Hepatocyte (in vitro differentiated cells): ENCODE measurements at regions not wholly inside any gene's neighbourhood (a gene's known extent, or its start where the extent isn't known, plus 50 kb on each side); places are given as distances from the start of the nearest gene placed in this dataset.
A peak's percentile ranks its signal among the peaks of the same experiment; 100 is the strongest.

Experiments
- DNase-seq: peaks from one replicate; pipeline ENCODE4 v3.0.0-alpha.2; 2016; ENCODE audit warnings: low spot score
- H2AFZ ChIP-seq: fragments of 200-600 bp; sonication (generic); 2 replicates; pipeline ENCODE4 v1.6.0; 2016; ENCODE audit warnings: antibody characterized with exemption, mild to moderate bottlenecking
- H3K27ac ChIP-seq: fragments of 200-600 bp; sonication (generic); 2 replicates; pipeline ENCODE4 v1.5.1; 2016; ENCODE audit warnings: mild to moderate bottlenecking
- H3K27me3 ChIP-seq: fragments of 200-600 bp; sonication (generic); 2 replicates; pipeline ENCODE4 v1.6.1; 2016
- H3K36me3 ChIP-seq: fragments of 200-600 bp; sonication (generic); replicated peaks from 2 replicates; pipeline ENCODE4 v1.5.1; 2016; ENCODE audit warnings: low read depth; ENCODE audit not compliant: insufficient read depth
- H3K4me1 ChIP-seq: fragments of 200-600 bp; sonication (generic); 2 replicates; pipeline ENCODE4 v1.5.1; 2016; ENCODE audit warnings: mild to moderate bottlenecking, moderate library complexity; ENCODE audit not compliant: insufficient read depth
- H3K4me2 ChIP-seq: fragments of 200-600 bp; sonication (generic); 2 replicates; pipeline ENCODE4 v1.6.0; 2016
- H3K4me3 ChIP-seq: fragments of 200-600 bp; sonication (generic); 2 replicates; pipeline ENCODE4 v1.5.1; 2016; ENCODE audit warnings: mild to moderate bottlenecking
- H3K79me2 ChIP-seq: fragments of 200-600 bp; sonication (generic); 2 replicates; pipeline ENCODE4 v1.6.0; 2017; ENCODE audit warnings: mild to moderate bottlenecking
- H3K9me2 ChIP-seq: fragments of 200-600 bp; sonication (generic); replicated peaks from 2 replicates; pipeline ENCODE4 v1.6.0; 2017; ENCODE audit warnings: mild to moderate bottlenecking; ENCODE audit not compliant: insufficient read depth
- H3K9me3 ChIP-seq: fragments of 200-600 bp; sonication (generic); 2 replicates; pipeline ENCODE4 v1.5.1; 2016; ENCODE audit warnings: low read depth, mild to moderate bottlenecking
- H4K20me1 ChIP-seq: fragments of 200-600 bp; sonication (generic); 2 replicates; pipeline ENCODE4 v1.6.0; 2016; ENCODE audit warnings: mild to moderate bottlenecking; ENCODE audit not compliant: insufficient read depth, poor library complexity, severe bottlenecking
- EZH2 ChIP-seq: fragments of 200-600 bp; sonication (generic); IDR thresholded peaks from 2 replicates; pipeline ENCODE4 v1.6.1; 2016; ENCODE audit warnings: antibody characterized with exemption, mild to moderate bottlenecking, borderline replicate concordance
- EZH2phosphoT487 ChIP-seq: fragments of 200-600 bp; sonication (generic); IDR thresholded peaks from one replicate; pipeline ENCODE4 v1.6.1; 2018; ENCODE audit warnings: antibody characterized with exemption, mild to moderate bottlenecking, low read depth, moderate library complexity; ENCODE audit not compliant: unreplicated experiment, severe bottlenecking
- WGBS: methylation state at CpG from one replicate; pipeline ENCODE4 v1.1.6; 2016; ENCODE audit warnings: low lambda C conversion rate; ENCODE audit errors: missing lambda C conversion rate; 5-methylcytosine and 5-hydroxymethylcytosine counted together
- TF ChIP-seq, protein P1 (sequence below): fragments of 200-600 bp; sonication (generic); IDR thresholded peaks from 2 replicates; pipeline ENCODE4 v1.5.1; 2016; ENCODE audit warnings: antibody characterized with exemption, mild to moderate bottlenecking; ENCODE audit not compliant: poor library complexity

DNA sequence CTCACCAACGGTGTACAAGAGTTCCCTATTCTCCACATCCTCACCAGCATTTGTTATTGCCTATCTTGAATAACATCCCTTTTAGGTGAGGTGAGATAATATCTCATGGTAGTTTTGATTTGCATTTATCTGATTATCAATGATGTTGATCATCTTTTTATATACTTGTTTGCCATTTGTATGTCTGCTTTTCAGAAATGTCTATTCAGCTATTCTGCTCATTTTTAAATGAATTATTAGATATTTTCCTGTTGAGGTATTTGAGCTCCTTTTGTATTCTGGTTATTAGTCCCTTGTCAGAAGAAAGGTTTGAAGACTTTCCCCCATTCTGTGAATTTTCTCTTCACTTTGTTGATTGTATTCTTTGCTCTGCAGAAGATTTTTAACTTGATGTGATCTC is 695.5 kb upstream of the DDX18 start:
- no peaks in the 10 kb centered on the region for H3K9me3 ChIP-seq
- 86% methylated on average over 1 of the region's 1 CpG for WGBS
- TF ChIP-seq, protein P1, sequence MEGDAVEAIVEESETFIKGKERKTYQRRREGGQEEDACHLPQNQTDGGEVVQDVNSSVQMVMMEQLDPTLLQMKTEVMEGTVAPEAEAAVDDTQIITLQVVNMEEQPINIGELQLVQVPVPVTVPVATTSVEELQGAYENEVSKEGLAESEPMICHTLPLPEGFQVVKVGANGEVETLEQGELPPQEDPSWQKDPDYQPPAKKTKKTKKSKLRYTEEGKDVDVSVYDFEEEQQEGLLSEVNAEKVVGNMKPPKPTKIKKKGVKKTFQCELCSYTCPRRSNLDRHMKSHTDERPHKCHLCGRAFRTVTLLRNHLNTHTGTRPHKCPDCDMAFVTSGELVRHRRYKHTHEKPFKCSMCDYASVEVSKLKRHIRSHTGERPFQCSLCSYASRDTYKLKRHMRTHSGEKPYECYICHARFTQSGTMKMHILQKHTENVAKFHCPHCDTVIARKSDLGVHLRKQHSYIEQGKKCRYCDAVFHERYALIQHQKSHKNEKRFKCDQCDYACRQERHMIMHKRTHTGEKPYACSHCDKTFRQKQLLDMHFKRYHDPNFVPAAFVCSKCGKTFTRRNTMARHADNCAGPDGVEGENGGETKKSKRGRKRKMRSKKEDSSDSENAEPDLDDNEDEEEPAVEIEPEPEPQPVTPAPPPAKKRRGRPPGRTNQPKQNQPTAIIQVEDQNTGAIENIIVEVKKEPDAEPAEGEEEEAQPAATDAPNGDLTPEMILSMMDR = no peak
- no peak for TF ChIP-seq EZH2
- TF ChIP-seq EZH2phosphoT487 = no peak

DNA sequence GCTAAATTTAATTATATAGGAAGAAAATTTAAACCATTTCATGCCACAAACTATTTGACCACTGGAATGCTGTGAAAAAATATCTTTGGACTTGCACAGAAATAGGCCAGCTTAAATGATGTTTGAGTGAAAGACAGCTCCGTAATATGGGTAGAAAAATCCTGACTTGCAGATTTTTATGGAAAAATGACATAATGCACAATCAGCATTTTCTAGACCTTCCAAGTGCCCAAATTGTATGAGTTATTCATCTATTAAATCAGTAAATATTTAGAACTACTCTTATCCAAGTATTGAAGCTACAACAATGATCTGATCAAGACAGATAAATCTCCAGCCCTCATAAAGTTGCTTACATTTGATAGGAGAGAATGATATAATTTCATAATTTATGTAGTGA is 691.1 kb upstream of the DDX18 start:
- no peaks in the 10 kb centered on the region for H3K9me2 ChIP-seq
- no peaks in the 10 kb centered on the region for H3K36me3 ChIP-seq
- WGBS = 100% methylated on average over 1 of the region's 1 CpG

More for the DNA sequence above, 695.5 kb upstream of the DDX18 start:
- DNase-seq = no peak
- H3K4me2 ChIP-seq = no peak overlapping the region
- no peak overlapping the region for H2AFZ ChIP-seq
- no peaks in the 10 kb centered on the region for H4K20me1 ChIP-seq
- no peaks in the 10 kb centered on the region for H3K4me1 ChIP-seq
- no peak overlapping the region for H3K27ac ChIP-seq
- no peaks in the 10 kb centered on the region for H3K36me3 ChIP-seq
- H3K9me2 ChIP-seq = no peaks in the 10 kb centered on the region
- H3K4me3 ChIP-seq = no peak overlapping the region
- H3K27me3 ChIP-seq = no peaks in the 10 kb centered on the region
- no peaks in the 10 kb centered on the region for H3K79me2 ChIP-seq

DNA sequence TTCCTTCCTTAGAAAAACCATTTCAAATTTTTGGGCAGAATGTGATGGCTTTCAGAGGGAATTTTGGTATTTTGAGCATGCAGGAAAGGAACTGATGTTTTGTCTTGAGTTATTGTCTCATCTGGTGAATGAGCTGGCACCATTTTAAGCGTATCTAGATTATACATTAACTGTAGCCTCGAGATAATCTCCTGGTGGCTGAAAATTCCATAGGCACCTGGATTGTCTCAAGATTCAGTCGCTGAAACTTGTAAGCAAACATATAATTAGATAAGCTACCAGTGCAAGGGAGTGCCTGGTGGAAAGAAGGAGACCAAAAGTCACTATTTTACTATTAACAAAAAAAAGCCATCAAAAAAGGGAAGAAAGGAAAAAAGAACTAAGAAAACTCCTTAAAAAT is 687.8 kb upstream of the DDX18 start:
- peak overlapping the region; percentile 81 for H3K27ac ChIP-seq
- no peaks in the 10 kb centered on the region for H3K27me3 ChIP-seq
- H2AFZ ChIP-seq = peak overlapping the region; percentile 10
- H3K9me2 ChIP-seq = no peaks in the 10 kb centered on the region
- WGBS = 4% methylated on average over 3 of the region's 3 CpGs
- TF ChIP-seq EZH2phosphoT487 = no peak
- no peak for TF ChIP-seq EZH2
- TF ChIP-seq, protein P1 = no peak
- DNase-seq = peak; percentile 19
- peaks cover 26% of the 10 kb centered on the region for H3K4me1 ChIP-seq
- H3K4me3 ChIP-seq = no peak overlapping the region
- no peak overlapping the region for H3K4me2 ChIP-seq
- H3K9me3 ChIP-seq = no peaks in the 10 kb centered on the region
- no peaks in the 10 kb centered on the region for H3K79me2 ChIP-seq
- no peaks in the 10 kb centered on the region for H3K36me3 ChIP-seq
- no peaks in the 10 kb centered on the region for H4K20me1 ChIP-seq

More for the DNA sequence above, 691.1 kb upstream of the DDX18 start:
- Histone ChIP-seq H4K20me1 (no peaks in the 10 kb centered on the region), H3K27me3 (no peaks in the 10 kb centered on the region), H3K9me3 (no peaks in the 10 kb centered on the region), H3K27ac (no peak overlapping the region), H3K79me2 (no peaks in the 10 kb centered on the region), H3K4me3 (no peak overlapping the region), H2AFZ (no peak overlapping the region), H3K4me1 (peaks cover 16% of the 10 kb centered on the region), H3K4me2 (no peak overlapping the region)
- DNase-seq = no peak
- TF ChIP-seq EZH2phosphoT487 (no peak), EZH2 (no peak)
- TF ChIP-seq, protein P1 = no peak

DNA sequence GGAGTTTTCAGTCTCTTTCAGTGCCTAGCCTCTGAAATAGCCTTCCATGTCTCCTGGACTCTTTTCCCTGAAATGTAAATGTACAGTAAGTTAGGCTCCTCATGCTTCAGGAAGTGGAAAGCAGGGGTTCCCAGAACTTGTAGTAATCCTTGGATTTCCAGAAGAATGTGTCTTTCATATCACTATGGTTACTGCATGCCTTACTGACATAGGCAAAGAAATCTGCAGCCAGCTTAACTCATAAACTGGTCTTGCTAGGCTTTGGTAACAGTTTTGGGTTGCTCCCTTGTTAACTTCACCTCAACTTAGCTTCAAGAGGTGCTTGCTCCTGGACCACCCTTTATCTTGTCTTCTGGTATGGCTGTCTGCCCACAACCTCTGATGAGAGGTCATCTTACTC is 686.8 kb upstream of the DDX18 start:
- no peaks in the 10 kb centered on the region for H3K79me2 ChIP-seq
- no peaks in the 10 kb centered on the region for H3K9me3 ChIP-seq
- no peaks in the 10 kb centered on the region for H3K9me2 ChIP-seq
- H3K4me3 ChIP-seq = no peak overlapping the region
- peak overlapping the region; percentile 19 for H3K4me2 ChIP-seq
- DNase-seq = peak; percentile 58
- H3K36me3 ChIP-seq = no peaks in the 10 kb centered on the region
- no peak overlapping the region for H2AFZ ChIP-seq
- TF ChIP-seq EZH2 (no peak), EZH2phosphoT487 (no peak)
- TF ChIP-seq, protein P1 = no peak
- H4K20me1 ChIP-seq = no peaks in the 10 kb centered on the region
- H3K4me1 ChIP-seq = peaks cover 26% of the 10 kb centered on the region
- H3K27ac ChIP-seq = peak overlapping the region; percentile 81
- no peaks in the 10 kb centered on the region for H3K27me3 ChIP-seq
